GM18502 (cell line): ENCODE measurements at regions not wholly inside any gene's neighbourhood (a gene's known extent, or its start where the extent isn't known, plus 50 kb on each side); places are given as distances from the start of the nearest gene placed in this dataset.

Experiments used
- ATAC-seq: cut with Tn5 transposase; IDR thresholded peaks from one replicate; pipeline ENCODE4 v1.9.1; 2021; ENCODE audit warnings: mild to moderate bottlenecking; ENCODE audit not compliant: unreplicated experiment, poor library complexity

DNA sequence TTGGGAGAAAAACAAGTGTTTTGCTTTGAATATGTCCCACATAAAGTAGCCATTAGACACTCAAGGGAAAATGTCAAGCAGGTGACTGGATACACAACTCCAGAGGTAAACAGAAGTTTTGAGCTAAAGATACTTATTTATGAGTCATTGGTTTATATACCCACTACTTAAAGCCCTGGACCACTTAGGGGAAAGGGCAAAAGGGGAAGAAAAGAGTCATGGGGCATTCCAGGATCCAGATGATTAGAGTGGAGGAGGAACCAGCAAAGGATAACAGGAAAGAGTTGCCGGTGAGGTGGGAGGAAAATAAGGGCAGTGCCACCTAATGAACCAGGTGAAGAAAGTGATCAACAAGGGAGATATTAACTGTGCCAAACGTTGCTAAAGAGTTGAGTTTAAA, 254.2 kb upstream of the NR4A3 start:
- ATAC-seq = no peak

DNA sequence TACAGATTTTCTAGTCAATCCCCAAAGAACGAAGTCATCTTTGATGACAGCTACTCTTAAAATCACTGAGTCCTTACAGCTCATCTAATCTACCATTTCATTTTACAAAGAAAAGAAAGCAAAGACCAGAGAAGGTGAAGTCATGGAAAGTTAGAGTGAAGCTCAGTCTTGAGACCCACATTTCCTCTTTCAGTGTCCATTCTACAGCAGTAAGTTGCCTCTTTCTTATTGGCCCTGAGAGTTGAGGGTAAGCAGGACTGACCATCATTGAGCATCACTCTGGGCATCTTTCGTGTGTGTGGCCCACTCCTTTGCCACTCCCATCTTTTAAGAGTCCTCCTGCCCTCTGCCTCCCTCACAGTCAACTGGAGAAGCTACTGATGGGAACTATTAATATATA, 251.8 kb upstream of the NR4A3 start:
- ATAC-seq = no peak

DNA sequence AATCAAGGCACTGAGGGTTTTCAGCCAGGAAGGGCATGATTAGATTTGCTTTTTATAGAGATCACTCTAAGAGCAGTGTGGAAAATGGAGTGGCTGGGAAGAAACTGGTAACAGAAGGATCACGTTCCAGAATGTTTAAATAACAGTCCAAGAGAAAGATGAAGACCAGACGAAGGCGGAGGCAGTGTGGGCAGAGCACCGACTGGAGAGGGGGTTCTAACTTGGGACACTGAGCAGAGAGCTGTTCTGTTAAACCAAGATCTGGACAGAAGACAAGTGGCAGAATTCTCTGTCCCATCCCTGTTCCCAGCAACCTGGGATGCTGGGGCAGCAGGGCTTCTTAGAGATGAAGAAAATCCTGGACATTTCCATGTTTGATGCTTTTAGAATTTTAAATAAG, 249.1 kb upstream of the NR4A3 start:
- ATAC-seq = no peak

DNA sequence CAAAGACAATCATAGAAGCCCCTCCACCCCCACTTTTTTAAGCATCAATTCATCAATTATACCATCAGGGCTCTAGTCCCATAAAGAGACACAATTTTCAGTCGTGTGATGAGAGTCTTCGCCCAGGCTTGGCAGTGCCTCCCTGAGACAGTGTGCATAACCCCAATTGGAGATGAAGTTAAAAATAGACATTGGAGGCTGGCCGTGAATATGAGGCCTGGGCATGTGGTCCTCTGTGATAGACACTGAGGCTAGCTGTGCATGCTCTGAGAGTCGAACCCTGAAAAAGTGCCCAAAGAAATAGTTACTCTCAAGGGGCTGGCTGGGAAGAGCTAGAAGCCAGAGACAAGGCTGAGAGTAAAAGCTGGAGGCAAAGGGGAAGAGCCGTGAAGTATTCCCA, 248.6 kb upstream of the NR4A3 start:
- no peak for ATAC-seq

DNA sequence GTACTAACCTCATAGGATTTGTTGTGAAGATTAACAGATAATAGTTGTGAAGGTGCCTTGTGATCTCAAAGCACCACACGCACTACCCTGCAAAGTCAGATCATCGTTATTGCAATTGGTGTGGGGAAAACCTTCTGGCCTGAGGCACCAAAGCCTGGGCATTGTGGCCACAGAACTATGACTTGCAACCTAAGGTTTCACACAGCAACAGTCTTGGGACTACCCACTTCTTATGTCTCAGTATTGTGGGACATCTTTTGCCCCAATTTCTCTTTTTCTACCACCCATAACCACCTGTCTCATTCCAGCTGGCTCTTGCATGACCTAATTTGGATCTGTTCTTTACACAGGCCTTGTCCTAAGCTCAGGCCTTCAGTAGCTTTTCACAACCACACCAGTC, 247.8 kb upstream of the NR4A3 start:
- ATAC-seq = no peak

DNA sequence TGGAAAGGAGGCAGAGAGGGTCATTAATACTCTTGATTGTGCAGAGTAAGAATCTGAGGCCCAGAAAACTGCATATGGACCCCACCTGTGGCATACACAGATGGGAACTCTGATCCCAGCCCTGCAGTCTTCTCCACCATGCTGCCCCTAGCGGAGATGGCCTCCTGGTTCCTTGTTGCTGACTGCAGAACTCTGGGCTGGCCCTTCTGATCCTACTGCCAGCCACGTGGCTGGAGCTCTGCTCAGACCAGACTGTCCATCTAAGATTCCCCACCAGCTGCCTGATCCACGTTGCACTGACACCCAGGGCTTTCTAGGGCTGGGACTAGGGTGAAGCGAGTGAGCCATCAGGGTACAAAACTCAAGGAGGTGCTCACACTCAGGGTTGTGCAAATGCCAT, 245.7 kb upstream of the NR4A3 start:
- ATAC-seq = no peak

DNA sequence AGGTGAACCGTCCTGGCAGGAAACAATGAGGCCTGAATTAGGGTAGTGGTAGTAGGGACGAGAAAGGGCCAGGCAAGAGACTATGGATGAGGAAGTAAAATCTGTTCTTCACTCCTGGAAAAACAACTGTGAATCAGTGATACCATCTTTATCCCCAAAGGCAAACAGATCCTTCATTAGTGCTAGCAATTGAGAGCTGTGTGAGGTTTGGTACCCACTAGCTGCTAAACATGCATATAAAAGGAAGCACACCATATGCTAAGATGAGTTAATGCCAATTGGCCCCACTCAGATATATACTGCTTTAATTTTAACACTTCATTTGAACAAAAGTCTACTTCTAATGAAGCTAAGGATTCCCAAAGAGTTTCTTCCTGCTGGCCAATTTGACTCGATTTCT, 244.8 kb upstream of the NR4A3 start:
- ATAC-seq = no peak

DNA sequence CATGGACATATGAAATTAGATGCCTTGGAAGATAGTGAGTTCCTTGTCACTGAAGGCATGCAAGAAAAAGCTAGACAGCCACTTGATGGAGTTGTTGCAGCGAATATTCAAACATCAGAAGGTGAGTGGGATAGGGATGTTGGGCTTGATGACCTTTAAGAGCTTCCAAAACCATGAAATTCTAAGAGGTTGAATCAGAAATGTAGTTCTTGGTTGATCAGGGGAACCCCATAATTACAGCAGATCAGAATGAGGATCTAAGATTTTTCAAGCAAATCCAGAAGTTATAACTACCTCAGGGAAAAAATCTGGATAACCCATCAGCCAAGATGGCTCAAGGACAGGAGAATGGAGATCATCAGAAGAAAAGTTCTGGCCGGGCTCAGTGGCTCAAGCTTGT, 244.3 kb upstream of the NR4A3 start:
- ATAC-seq = no peak

DNA sequence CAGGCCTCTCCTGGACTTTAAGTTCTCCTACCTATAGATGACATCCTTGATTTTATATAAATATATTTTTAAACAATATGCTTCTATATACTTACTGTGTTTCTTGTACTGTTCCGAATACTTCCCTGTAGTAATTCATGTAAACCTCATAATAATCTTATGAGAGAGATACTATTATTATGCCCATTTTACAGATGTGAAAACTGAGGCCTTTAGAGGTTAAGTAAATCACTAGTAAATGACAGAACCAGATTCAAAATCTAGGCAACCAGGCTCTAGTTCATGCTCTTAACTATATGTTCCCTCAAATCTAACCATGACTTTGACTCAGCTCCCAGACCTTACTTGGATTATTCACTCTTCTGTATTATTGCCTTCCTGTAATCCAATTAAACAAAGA, 243.0 kb upstream of the NR4A3 start:
- no peak for ATAC-seq

DNA sequence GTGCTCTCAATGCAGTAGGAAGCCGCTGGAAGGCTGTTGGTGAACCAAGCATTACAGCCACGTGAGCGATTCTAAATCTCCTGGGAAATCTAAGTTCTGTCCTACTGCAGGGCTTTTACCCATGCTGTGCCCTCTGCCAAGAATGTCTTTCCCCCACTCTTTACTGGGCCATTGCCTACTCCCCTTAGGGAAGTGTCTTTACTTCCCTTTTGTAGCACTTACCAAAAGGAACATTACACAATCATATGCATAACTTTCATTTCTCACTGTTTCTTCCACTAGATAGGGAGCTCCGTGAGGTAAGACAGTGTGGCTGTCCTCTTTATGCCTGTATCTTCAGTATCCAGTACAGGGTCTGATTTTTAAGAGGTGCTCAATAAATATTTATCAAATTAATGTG, 241.7 kb upstream of the NR4A3 start:
- ATAC-seq = no peak

DNA sequence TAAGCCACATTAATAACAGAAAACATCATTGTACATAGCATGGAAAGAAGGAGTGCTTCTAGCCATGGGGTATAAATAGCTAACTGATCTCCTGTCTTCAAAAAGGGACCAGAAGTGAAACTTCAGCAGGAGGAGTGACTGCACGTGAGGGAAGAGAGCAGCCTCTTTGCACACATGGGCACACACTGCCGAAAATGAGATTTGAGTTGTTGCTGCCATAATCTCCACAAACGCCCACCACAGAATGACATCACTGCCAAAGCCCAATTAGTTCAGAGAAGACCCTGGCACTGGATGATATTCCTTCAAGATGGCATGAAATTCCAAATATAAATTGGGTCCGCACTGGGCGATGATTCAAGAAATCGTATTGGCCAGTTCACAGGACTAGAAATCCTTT, 238.9 kb upstream of the NR4A3 start:
- no peak for ATAC-seq

DNA sequence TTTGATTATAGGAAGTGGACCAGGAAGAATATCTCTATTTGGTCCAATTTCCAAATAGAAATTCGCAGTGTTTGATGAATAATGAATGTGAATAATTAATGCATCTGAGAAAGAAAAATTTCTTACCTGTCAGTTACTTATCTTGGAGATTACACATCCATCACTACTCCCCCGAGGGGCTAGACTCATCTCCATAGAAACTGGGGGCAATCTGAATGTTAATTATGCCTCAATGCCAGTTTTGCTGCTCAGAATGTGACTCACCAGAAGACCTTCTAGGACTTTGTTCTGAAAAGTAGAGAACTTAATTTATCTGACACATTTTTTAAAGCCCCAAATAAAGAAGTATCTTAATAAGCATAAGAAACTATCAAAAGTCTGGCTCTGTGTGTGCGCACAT, 233.4 kb upstream of the NR4A3 start:
- ATAC-seq = no peak

DNA sequence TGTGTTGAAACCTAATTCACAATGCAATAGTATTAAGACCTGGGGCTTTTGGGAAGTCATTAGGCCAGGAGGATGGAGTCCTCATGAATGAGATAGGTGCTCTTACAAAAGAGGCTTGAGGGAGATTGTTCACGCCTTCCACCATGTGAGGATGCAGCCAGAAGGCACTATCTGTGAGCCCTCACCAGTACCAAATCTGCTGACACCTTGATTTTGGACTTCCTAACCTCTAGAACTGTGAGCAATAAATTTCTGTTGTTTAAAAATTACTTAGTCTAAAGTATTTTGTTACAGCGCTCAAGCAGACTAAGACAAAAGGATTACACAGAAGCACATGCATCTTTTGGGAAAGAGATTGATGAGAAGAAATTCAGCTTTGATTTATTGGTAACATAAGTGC, 232.9 kb upstream of the NR4A3 start:
- no peak for ATAC-seq

DNA sequence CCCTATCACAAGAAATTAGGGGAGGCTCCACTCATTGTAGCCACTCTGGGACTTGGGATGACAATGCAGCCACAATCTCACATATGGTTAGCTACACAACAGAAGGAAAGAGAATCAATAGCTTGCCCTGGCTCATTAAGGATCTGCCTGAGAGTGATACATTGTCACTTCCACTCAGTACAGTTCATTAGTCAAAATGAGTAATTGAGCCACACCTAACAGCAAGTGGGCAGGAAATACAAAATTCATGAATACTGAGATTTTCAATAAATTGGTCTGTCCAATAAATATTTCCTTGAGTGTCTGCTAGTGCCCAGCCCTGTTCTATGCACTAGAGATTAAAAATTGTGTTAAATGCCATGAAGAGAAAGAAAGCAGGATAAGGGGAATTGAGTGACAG, 231.3 kb upstream of the NR4A3 start:
- ATAC-seq = no peak

DNA sequence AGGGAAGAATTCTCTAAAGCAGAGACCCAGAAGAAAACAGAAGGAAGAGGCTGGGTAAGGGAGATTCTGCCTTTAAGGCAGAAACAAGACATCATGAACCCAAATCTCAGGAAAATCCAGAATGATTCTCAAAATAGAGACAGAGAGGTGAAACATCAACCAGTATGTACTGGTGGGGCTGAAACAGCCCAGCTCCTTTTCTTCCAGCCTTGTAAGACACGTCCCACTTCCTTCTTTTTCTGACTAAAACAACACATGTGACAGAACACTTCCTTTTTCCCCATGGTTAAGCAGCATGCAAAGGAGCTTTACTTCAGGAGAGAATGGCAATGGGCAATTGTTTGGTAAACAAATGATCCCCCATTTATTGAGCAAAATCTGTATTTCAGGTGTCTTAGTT, 230.8 kb upstream of the NR4A3 start:
- no peak for ATAC-seq

DNA sequence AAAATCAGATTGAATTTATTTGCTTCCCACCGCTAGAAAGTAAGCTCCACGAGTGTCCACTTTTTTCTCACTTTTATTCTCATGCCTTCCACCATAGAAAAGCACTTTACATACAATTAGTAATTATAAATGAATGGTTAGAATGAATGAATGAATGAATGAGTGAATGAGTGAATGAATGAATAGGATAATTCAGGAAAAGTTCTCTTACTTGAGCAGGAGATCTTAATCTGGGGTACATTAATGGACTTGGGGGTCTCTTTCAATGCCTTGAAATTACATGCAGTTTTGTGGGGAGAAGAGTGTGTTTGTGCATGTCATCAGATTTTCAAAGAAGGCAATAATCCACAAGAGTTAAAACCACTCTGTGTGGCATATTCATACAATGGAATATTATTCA, 229.9 kb upstream of the NR4A3 start:
- ATAC-seq = no peak

DNA sequence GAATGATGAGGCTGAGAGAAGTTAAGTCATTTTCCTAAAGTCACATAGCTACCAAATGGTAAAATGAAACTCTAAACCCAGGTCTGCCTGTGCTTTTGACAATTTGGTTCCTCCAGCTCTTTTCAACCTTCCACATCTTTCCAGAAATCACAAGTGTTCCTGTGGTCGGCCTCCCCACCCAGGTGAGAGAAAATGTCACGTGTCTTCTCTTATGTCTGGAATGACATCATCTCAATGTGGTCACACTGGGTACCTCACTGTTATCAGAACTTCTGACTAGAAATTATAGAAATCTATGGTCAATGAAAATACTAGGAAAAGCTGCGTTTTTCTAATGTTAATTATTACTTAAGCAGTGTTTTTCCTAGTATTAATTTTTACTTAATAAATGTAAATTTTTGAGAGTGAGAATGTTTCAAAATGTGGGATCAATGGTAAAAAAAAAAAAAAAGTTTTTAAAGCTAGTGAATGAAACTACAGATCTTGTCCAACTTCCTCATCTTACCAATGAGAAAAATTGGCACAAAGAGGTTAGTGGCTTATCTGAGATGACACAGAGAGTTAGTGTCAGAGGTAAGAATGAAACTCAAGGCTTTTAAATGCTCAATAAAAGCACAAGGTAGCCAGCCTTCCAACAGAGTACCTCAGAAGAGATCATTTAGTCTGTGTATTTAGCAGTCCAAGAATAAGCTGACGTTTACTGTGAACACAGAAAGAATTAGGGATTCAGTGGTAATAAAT, 228.7 kb upstream of the NR4A3 start:
- ATAC-seq = peak; percentile 56

DNA sequence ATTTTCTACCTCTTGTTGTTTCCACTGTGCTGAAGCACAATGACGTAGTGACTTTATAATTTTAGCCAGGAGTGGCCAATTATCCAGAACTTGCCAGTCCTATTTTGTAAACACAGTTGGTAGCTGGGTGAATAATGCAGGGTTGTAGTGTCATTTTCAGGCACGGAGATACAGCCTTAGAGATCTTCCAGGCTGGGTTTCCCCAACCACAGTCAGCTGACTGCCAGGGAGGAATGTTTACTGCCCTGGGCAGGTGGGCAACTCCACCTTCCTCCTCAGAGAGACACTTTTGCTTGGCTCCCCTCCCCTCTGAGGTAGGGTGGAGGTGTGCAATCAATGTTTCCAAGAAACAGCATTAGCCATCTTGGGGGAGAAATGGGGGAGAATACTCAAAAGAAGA, 228.1 kb upstream of the NR4A3 start:
- ATAC-seq = no peak

DNA sequence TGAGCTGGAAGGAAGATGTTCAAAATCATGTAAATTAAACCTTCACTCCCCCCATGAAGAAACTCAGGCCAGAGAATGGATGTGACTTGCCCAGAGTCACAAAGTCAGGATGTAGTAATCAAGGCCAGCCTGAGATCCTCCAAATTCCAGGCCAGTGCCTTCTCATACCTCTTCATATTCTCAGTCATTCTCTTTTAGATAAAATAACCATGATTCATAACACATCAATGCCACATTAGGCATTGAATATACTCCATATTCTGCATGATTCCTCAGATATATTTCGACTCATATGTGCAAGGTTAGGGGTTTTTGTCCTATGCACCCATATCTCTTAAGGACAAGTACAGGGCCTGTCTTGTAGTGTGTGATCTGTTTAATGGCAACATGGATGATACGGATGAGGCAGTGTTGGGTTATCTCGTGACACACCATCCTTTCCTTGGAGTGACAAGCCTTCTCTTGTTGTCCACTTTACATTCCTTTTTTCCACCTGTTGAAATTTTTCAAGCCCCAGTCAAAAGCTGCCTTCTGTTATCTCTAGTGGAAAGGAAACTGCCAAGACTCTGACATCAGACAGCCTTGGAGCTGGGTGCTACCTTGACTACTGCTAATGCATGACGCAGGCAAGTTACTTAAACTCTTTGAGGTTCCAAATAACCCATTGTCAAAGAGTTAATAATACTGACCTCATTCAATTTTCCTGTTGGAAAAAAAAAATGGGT, 227.5 kb upstream of the NR4A3 start:
- ATAC-seq = no peak

DNA sequence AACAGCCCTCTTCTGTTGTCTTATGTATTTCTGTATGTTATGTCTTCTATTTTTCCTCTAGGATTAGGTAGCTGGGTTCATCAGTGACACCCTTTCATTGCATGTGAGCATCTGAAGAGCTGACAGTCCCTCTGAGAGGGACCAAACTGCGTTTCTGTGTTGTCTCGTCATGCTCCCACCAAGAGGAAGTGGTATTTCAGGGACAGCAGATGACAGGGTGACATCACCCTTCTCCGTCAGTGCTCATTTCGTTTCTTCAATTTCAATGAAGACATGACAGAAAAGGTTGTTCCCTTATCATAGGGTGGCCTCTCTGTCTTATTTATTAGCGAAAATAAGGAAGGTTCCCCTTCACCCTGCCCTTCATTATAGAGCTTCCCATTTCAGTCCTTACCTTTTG, 225.9 kb upstream of the NR4A3 start:
- peak; percentile 61 for ATAC-seq

DNA sequence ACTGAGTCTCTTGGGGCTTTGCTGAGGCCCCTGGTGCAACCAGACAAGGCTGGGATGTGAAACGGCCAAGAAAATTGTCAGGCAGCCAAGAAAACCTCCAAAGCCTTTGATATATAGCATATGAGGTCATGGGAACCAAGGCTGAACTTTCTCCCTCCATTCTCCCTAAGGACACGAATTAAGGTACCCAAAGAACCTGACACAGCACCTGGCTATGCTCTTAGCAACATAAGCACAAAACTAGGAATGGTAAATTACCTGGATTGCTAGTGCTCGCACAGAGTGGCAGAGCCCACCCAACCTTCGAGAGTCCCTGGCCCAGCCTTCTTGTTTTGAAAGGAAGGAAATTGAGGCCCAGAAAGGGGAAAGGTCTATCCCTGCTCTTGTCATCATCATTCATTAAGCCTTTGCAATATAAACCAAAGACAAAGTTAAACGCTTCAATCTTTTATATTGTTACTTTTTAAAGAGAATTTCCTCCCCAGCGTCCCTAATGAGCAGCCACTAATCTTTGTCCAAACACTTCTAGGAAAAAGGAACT, 220.0 kb upstream of the NR4A3 start:
- no peak for ATAC-seq

DNA sequence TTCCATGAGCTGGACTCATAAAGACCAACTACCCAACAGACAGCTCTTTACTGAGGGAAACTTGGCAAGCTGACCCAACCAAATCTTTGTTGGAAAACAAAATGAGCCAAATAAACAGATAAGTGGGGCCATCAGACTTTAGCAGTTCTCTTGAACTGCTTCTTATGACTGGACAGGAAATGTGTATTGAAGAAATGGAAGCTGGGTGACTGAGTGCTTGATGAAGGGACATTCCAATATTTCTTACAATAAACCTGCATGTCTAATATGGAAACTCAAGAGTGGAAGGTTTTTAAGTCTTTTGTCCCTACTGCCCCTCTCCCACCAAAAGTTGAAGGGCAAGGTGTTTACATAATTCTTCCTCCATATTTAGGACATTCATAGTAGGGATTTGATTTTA, 218.8 kb upstream of the NR4A3 start:
- ATAC-seq = peak; percentile 52
